OCI-LY1 (cell line): ENCODE measurements at regions not wholly inside any gene's neighbourhood (a gene's known extent, or its start where the extent isn't known, plus 50 kb on each side); places are given as distances from the start of the nearest gene placed in this dataset.

Experiments
- EZH2 ChIP-seq: fragments of 200-600 bp; sonication (generic), shearing (Covaris generic); IDR thresholded peaks from 2 replicates; pipeline ENCODE4 v1.8.0; 2017; ENCODE audit warnings: borderline replicate concordance, mixed run types, mild to moderate bottlenecking, antibody characterized with exemption, low read length, moderate library complexity, mixed read lengths
- TF ChIP-seq, protein P1 (sequence below): fragments of 200-600 bp; sonication (generic), shearing (Covaris generic); IDR thresholded peaks from 2 replicates; pipeline ENCODE4 v1.5.1; 2017; ENCODE audit warnings: mild to moderate bottlenecking, antibody characterized with exemption, low read length, moderate library complexity, mixed read lengths

DNA sequence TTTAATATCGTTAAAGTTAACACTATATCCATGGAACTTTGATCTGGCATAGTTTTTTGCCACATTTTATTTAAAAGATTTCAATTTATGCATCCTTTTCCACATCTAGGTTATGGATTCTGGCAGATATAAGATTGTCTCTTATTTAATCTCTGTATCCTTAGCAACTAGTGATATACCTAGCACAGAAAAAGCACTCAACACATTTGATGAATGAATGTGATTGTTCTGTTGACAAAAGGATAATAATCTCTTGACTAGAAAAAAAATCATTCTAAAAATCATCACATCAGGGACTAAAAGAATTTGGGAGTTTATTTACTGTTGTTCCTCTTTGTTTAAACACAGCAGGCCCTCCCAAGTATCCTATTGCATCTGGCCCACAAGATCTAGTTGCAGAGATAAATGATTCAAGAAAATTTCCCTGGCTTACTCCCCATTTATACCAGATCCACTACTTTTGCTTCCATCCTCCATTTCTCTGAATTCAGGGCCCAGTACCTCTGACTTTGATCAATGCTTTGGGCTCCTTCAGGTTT lies 84.0 kb upstream of the C1GALT1 start:
- TF ChIP-seq, protein P1, sequence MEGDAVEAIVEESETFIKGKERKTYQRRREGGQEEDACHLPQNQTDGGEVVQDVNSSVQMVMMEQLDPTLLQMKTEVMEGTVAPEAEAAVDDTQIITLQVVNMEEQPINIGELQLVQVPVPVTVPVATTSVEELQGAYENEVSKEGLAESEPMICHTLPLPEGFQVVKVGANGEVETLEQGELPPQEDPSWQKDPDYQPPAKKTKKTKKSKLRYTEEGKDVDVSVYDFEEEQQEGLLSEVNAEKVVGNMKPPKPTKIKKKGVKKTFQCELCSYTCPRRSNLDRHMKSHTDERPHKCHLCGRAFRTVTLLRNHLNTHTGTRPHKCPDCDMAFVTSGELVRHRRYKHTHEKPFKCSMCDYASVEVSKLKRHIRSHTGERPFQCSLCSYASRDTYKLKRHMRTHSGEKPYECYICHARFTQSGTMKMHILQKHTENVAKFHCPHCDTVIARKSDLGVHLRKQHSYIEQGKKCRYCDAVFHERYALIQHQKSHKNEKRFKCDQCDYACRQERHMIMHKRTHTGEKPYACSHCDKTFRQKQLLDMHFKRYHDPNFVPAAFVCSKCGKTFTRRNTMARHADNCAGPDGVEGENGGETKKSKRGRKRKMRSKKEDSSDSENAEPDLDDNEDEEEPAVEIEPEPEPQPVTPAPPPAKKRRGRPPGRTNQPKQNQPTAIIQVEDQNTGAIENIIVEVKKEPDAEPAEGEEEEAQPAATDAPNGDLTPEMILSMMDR, result no peak
- TF ChIP-seq EZH2, result no peak
